RKO (cell line): ENCODE measurements at regions not wholly inside any gene's neighbourhood (a gene's known extent, or its start where the extent isn't known, plus 50 kb on each side); places are given as distances from the start of the nearest gene placed in this dataset.

Source experiments
- DNase-seq: peaks from one replicate; pipeline ENCODE4 v3.0.0-alpha.2; 2016; ENCODE audit warnings: low spot score

DNA sequence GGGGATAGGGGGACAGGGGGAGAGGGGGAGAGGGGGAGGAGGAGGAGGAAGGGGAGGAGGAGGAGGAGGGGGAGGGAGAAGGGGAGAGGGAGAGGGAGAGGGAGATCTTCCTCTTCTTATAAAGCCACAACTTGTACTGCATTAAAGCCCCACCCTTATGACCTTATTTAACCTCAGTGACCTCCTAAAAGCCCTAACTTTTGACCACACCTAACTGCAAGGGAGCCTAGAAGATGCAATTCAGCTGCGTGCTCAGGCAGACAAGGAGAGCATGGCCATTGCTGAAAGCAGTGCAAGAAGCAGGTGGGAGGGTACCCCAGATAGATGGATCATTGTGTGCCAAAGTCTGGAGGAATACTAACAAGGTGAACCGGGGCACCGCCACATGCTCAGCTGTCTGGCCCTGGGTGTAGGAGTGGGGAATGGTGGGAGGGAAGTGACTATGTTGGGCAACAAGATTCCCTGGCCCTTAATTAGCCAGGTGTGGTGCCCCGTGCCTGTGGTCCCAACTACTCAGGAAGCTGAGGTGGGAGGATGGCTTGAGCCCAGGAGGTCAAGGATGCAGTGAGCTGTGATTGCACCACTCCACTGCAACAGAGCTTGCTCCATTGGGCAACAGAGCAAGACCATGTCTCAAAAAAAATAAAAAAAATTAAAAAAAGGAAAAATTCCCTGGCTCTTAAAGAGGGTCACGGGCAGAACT lies 125.4 kb upstream of the BOD1 start:
- DNase-seq: no peak

DNA sequence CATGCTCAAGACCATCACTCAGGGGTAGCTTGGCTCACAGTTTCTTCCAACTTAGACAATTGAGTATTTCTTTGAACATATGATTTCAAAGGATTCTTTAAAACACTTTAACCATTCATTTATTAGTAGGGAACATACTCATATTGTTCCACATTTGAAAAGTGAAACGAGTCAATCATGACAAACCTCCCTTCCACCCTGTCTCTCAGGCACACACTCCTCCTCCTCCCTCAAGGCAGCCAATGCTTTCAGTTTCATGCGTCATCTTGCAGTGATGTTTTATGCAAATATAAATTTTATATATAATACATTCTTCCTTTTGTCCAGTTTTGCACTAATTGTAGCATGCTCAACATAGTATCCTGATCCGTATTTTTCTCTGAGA lies 126.0 kb upstream of the BOD1 start:
- DNase-seq: no peak

DNA sequence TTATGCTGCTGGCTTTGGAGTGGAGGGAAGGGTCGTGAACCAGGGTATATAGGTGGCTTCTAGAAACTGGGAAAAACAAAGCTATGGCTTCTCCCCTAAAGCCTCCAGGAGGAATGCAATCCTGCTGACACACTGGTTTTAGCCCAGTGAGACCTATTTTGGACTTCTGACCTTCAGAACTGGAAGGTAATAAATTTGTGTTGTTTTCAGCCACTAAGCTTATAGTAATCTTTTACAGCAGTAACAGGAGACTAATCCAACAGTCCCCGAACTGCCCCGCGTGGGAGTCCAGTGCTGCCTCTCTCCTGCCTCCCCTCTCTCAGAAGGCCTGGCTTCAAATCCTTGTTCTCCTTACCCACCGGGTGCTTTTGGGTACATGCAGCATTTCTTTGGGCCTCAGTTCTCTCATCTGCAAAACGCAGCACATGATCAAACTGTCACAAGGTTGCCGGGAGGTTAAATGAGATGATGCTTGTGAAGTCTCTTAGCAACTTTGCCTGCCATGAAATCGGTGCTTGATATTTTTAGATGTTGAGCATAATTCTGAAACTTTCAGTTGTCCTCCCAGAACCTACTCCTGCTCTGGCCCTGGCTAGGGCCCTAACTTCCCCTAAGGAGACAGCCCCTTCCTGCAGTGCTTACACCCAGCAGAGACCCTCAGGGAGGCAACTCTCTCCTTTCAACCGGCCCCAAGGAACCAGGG lies 127.3 kb upstream of the BOD1 start:
- no peak for DNase-seq

DNA sequence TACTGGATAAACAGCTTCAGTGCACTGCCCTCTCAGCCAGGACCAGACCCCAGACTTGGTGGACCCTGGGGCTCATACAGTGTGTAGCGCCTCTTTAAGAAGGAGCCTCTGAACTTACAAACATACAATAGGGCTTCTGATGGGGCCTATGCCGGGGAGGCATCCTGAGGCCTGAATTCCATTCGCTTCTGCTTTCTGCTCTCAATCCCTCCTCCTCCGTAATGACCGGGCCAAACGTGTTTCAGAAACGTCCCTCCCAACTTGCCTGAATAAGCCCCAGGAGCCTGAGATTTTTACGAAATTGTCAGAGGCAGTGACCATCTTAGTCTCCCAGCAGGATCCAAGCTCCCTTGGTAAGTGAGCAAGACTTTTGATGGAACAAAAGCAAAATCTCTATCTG lies 128.1 kb upstream of the BOD1 start:
- no peak for DNase-seq

DNA sequence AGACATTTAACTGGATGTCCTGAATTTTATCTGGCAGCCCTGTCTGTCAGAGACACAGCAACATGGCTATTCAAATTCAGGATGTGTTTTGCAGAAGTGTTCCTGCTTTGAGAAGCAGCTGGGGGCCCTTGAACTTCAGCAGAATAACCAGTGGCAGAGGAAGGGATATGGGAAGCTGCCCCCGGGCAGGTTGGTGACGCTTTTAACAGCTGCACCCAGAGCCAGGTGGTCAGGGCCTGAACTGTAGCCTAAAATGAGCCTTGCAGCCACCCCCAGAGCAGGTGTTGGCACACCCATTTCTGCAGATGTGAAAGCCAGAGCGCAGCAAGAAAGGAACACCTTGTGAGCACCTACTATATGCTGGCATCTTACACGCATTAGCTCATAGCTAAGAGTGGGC lies 128.7 kb upstream of the BOD1 start:
- DNase-seq: no peak

DNA sequence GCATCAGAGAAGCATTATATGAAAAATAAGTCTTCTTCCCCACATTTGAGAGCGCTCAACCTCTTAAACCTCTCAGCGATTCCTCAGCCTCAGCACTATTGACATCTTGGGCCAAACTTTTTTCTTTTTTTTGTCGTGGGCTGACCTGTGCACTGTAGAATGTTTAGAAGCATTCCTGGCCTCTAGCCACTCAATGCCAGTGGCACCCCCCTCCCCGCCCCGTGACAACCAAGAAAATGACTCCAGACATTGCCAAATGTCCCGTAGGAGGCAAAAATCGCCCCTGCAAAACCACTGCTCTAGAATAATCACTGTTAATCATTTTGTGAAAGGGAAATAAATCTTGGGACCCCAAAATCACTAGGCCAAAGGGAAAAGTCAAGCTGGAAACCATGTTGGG lies 129.1 kb upstream of the BOD1 start:
- DNase-seq: no peak

DNA sequence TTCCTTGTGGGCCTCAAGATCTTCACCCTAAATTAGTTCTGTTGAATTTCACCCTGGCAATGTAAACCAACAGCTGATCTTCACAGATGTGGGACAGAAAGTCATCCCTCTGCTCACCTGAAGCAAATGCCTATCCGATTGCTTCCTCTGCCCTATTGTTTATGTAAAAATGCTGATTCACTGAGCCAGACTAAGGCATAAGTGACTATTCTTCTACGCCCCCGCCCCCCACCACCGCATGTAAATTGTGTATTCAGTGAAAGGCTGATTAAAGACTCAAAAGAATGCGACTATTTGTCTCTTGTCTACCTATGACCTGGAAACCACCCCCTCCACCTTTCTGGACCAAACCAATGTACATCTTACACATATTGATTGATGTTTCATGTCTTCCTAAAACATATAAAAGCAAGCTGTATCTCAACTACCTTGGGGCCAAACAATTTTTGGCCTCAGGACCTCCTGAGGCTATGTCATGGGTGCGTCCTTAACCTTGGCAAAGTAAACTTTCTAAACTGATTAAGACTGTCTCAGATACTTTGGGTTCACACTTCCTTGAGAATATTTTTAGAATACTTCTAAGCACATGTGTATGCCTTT lies 129.7 kb upstream of the BOD1 start:
- no peak for DNase-seq

DNA sequence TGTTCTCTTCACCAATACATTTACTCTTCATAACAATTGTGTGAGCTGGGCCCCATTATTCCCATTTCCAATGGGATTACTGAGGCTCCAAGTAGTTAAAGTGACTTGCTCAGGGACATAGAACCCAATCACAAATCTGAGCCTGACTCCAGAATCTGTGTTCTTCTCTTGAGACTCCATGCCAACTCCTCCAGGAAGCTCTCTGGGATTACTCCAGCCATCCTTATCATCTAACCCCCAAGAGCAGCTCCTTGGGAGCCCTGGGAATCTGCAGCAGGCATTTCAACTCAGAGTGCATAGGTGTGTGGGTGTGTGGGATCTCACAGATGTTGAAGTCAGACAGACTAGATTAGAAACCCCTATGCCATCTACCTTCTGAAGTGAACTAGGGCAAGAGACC lies 131.4 kb upstream of the BOD1 start:
- DNase-seq: no peak

DNA sequence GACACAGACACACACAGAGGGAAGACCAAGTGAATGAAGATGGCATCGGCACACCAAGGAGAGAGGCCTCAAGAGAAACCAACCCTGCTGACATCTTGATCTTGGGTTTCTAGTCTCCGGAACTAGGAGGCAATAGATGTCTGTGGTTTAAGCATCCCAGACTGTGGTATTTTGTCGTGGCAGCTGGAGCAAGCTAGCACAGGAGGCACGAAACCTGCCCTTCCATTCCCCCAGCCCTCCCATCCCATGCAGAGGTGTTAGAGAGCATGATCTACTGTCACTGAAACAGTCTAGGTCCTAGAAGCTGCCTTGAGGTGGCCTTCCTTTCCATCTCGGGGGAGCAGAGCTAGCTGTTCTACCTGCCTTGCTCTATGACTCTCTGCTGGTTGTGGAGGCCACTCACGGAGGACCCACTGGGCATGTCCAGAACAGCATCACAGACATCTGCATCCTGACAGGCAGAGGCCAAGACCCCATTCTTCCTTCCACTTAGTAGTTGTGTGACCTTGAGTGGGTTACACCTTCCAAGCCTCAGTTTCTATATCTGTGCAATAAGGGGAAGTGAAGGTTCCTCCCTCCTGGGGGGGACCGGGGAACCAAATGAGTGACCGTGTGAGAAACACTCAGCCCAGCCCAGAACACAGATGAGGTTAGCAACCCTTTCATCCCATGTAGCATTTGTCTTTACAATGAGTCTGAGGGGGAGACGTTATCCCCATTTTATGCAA lies 134.3 kb upstream of the BOD1 start:
- DNase-seq: no peak

DNA sequence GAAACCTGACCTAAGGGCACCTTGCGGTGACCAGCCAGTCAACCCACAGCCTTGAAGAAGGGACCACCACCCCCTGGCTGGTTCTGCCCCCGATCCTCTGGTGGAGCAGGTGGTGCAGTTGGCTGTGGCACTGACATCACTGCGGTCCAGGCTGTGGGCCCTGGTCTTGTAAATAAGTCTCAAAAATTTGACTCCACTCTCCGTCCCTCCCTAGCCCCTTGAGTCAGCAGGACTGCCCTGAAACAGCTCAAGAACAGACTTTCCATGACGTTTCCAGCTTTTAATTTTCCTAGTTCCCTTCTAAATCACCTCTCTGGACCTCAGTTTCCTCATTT lies 134.8 kb upstream of the BOD1 start:
- no peak for DNase-seq

DNA sequence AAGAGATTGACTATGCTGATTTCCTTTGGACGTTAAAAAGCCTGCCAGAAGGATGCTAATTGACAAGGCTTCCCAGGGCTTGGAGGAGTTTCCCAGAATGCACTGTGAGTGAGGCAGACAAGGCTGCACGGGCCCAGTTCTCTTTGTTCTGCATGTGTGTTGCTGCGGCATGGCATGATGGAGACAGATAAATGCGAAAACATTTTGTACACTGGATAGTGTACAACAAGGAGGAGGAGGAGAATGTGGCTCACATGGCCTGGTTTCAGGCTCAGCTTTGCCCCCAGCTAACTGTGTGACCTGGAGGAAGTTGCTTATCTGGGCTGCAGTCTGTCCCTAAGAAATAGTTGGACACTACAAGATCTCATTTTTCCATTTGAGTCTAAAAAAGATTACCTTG lies 135.5 kb upstream of the CPEB4 start:
- DNase-seq: no peak

DNA sequence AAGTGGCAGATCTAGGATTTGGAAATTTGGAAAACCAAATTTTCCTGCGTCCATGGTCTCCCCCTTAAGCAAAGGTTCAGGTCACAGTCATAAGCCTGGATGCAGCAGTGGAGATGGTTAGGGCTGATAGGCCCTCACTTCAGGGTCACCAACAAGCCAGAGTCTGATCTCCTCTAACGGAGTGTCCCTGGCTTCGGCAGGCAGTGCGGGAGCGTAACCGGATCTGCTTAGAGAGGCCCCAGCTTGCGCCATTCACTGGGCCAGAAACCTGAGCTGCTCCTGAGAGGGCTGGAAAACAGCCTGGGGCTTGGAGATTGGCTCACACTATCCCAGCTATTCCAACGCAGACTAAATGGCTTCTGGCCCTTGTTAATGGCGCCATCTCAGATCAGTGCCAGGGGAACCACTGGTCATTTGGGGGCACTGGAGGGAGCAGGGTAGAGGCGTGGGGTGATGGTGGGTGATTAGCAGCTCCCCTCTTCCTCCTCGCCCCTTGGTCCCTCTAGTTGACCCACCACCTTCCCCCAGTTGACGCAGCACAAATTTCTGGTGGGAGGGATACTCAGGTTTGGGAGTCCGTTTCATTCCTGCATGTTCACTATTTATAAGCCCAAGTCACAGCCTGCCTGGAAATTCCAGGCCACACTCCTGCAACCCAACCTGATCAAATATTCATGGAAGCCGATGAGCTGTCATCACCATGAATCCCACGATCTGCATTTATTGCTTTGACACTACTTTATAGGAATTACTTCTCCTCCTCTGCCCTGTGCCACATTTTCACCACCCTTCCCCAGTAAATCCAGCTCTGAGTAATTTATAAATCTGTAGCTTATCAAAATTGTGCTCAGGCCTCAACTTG lies 134.6 kb upstream of the CPEB4 start:
- no peak for DNase-seq

DNA sequence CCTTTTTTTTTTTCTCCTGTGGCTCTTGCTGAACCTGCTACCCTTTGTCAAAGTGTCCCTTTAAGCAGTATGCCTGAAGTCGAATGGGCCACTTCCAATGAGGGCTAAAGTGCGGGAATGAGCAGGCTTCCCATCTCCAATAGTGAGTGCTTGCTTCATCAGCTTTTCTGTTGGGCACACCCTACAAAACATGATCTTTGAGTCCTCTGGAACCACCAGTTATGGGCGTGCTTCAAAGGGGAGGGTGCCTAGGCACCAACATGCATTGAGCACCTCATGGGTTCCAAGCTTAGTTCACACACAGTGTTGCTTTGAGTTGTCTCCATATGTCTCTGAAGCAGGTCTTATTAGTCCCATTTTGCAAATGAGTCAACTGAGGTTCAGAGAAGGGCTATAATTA lies 132.8 kb upstream of the CPEB4 start:
- DNase-seq: no peak

DNA sequence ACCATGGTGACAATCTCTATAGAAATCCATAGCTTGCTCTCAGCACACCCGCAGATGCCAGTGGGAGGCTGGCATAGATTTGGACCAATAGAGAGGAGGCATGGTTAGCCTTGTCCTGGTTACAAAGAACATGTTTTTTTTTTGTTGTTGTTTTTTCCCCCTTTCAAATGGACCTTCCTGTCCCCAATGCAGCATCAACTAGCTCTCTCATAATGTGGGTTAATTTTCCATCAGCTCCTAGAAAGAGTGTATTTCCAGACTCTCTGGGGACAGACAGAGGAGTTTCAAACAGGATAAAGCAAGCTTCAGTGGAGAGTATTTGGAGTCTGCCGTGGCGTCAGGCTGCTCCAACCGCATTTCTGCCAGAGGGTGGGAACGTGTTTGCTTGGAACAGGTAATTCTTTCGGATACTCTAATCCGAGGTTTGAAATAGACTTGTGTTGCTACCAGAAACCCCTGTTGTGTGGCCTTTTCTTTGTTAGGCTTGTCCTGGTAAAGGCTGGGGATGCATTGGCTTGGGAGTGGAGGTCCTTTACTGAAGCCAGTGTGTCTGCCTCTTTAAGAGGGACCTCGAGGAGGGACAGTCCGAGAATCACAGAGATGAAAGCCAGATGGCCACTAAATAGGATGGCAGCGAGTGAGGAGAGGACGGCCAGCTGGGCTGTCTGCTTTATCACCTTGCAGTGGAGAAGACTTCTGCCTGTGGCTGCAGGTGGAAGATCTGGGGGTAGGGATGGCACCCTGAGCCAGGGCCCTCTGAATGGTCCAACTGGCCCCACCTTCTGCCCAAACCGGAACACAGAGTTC lies 130.5 kb upstream of the CPEB4 start:
- no peak for DNase-seq

DNA sequence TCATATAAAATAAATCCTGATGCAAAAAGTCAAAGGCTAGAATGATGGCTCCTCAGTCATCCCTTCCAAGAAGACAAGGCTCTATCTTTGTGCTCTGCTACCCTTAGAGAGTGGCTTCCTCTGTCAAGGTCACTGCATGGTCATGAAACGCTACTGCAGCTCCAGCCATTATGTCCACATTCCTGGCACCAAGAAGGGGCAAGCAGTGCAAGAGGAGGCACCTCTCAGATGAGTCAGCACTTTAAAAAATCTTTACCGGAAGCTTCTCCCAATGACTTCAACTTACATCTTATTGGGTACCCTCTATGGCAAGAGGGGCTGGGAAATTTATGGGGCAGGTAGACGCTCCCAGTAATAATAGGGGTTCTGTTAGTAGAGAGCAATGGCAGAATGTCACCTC lies 129.5 kb upstream of the CPEB4 start:
- no peak for DNase-seq

DNA sequence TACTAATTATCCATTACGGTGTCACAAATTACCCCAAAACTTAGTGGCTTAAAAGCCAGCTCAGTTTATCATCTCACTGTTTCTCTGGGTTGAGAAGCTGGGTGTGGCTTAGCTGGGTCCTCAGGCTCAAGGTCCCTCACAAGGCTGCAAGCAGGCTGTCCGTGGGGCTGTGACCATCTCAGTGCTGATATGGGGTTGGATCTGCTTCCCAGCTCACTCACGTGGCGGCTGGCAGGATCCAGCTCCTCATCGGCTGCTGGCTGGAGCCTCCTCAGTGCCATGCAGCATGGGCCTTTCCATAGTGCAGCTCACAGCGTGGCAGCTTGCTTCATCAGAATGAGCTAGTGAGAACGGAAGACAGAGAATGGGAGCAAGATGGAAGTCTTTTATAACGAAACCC lies 128.5 kb upstream of the CPEB4 start:
- DNase-seq: no peak

DNA sequence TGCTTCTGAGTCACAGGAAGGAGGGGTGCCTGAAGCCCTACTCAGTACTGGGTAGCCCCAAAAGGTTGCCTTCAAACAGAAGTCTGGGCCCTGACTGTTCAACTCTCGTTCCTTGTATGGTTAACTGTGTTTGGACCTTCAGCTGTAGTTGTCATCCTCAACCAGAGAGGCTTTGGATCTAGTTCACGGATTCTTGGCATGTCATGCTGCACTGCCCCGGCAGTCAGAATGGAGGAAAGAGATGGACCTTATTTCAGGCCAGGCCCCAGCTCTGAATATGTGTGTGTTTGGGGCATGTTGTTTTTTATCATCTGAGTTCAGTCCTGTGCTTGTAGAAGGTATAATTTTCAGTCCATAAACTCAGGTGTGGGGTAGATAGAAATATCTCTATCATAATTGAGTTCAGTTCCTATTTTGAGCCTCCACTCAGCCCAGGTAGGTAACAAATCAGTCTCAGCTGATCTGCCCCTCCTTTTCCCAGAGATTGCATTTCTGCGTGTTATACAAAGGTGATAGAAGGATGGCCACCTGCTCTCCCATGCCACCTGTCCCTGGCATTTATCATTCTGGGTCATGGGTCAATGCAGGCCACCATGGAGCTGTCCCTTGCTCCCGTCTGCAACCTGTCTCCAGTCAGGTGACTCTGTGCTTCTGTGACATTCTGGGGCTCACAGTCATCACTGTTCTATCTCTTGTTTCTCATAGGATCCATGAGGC lies 127.5 kb upstream of the CPEB4 start:
- DNase-seq: no peak

DNA sequence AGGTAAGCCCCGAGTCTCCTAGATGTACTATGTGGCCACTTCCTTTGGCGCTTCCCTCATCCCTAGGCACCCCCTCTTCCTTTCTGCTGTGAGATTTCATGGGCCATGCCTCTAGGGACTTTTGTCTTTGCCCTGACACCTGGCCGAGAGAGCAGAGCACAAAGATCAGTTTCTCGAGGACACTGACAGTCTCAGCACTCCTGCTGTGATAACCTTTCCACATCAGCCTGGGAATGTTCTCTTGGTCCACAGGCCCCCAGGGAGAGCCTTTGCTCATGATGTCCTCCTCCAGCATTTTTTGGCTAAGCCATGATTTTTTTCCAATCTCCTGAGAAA lies 127.0 kb upstream of the CPEB4 start:
- no peak for DNase-seq

DNA sequence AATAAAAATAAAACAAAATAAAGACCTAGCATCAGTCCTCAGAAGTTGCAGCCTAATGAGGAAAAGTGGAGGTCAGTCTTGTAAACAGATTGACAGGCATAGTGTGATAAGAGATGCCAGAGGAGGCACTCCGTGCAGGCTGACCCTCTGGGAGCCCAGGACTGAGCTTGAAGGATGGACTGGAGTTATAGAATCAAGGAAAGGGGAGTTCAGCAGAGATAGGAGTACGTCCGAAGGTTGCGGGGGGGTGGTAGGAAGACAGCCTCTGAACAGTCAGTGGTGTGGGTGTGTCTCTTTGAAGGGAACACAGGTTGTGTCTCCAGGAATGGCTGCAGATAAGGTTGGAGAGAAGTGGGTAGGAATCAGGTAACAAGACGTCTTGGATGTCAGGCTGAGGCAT lies 126.1 kb upstream of the CPEB4 start:
- no peak for DNase-seq

DNA sequence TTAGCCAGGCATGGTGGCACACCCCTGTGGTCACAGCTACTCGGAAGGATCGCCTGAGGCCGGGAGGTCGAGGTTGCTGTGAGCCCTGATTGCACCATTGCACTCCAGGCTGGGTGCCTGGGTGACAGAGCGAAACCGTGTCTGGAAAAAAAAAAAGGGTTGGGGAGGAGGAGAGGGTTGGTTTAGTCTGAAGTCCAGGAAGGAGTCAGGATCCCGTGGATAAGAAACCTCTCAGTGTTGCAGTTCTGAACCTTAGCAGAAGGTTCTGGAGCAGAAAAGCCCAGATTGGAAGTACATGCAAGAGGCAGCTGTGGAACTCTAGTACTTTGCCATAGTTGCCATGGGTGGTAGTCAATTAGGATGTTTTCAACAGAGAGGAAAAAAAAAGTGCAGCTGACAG lies 125.2 kb upstream of the CPEB4 start:
- DNase-seq: no peak

DNA sequence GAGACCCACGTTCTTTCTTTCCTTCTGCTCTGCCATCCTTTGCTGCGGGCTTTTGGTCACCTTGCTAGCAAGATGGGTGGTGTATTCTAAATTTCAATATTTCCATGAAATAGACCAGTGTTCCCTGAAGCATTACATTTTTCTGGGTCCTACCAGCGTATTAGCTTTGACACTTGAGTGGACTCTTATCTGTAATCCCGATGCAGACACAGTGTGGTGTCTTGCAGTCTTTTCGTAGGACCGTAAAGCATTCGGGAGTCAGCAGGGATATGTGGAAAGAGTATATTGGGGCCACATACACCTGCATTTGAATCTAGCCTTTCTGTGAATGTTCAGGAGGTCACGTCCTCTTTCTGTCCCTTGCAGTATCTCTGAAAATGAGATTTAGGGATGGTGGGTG lies 124.7 kb upstream of the CPEB4 start:
- DNase-seq: no peak
